ACHN (cell line): ENCODE measurements at regions not wholly inside any gene's neighbourhood (a gene's known extent, or its start where the extent isn't known, plus 50 kb on each side); places are given as distances from the start of the nearest gene placed in this dataset.

Experiments used
- DNase-seq: peaks from one replicate; pipeline ENCODE4 v3.0.0-alpha.2; 2015
- in situ Hi-C: cut with HindIII; loops from 2 replicates; pipeline ENCODE4 v1.10.0; 2017; ENCODE audit warnings: low sequenced_read_pairs, low pct_ligation_motif_present, low pct_unique_long_range_greater_than_20kb

GRCh38 chr6:12653486-12653885, 63.1 kb upstream of the PHACTR1 start:
- in situ Hi-C loops, result no loop called here
- DNase-seq, result no peak

GRCh38 chr6:12654107-12654506, 62.5 kb upstream of the PHACTR1 start:
- DNase-seq, result no peak
- in situ Hi-C loops, result no loop called here

GRCh38 chr6:12654514-12654913, 62.1 kb upstream of the PHACTR1 start:
- DNase-seq, result no peak
- in situ Hi-C loops, result no loop called here

- no peak for DNase-seq
- in situ Hi-C loops, result no loop called here
These were observed 59.7 kb upstream of the PHACTR1 start for GRCh38 chr6:12656906-12657305.

GRCh38 chr6:12657884-12658283, 58.7 kb upstream of the PHACTR1 start:
- in situ Hi-C loops, result no loop called here

GRCh38 chr6:12661432-12662089, 55.0 kb upstream of the PHACTR1 start:
- no peak for DNase-seq
- in situ Hi-C loops, result no loop called here

More at GRCh38 chr6:12657884-12658283, 58.7 kb upstream of the PHACTR1 start:
- DNase-seq, result no peak
